ENCODE measurements at regions not wholly inside any gene's neighbourhood (a gene's known extent, or its start where the extent isn't known, plus 50 kb on each side); places are given as distances from the start of the nearest gene placed in this dataset.

GRCh38 chrX:116226665-116227484 is 56.3 kb downstream of the AGTR2 start:
- WGBS, 5 donors: 70 to 87% (median 84%) methylated on average over 3 of the region's 3 CpGs
- DNase-seq: no peak

GRCh38 chrX:116230130-116230898 is 59.8 kb downstream of the AGTR2 start:
- H3K27ac ChIP-seq: no peak overlapping the region
- H3K4me1 ChIP-seq: no peaks in the 10 kb centered on the region
- DNase-seq: no peak
- H3K36me3 ChIP-seq: no peaks in the 10 kb centered on the region
- H3K9me3 ChIP-seq: no peaks in the 10 kb centered on the region
- WGBS, 5 donors: 40 to 72% (median 48%) methylated on average over 4 of the region's 4 CpGs
- TF ChIP-seq POLR2AphosphoS5 (IDR thresholded peaks at IDR 0.05): no peak
- no peak for TF ChIP-seq CTCF (IDR thresholded peaks at IDR 0.05 in 8 of 11, conservative IDR thresholded peaks at IDR 0.05 in 3 of 11)
- no peak for TF ChIP-seq POLR2A (IDR thresholded peaks at IDR 0.05)
- H3K27me3 ChIP-seq (replicated peaks in 1 of 7): no peaks in the 10 kb centered on the region
- no peak overlapping the region for H3K4me3 ChIP-seq
- intact Hi-C loops (cut with DNase I; ENCODE audit: low total_unique reads): no loop called here

More at GRCh38 chrX:116226665-116227484, 56.3 kb downstream of the AGTR2 start:
- Histone ChIP-seq H3K4me1 (no peaks in the 10 kb centered on the region), H3K36me3 (no peaks in the 10 kb centered on the region), H3K9me3 (no peaks in the 10 kb centered on the region), H3K4me3 (no peak overlapping the region), H3K27ac (no peak overlapping the region), H3K27me3 (replicated peaks in 1 of 7) (peaks cover 0 to 6% (median 0%) of the 10 kb centered on the region in 7 donors)
- TF ChIP-seq POLR2A (IDR thresholded peaks at IDR 0.05) (no peak), POLR2AphosphoS5 (IDR thresholded peaks at IDR 0.05) (no peak), CTCF (IDR thresholded peaks at IDR 0.05 in 8 of 11, conservative IDR thresholded peaks at IDR 0.05 in 3 of 11) (no peak)
- intact Hi-C loops (cut with DNase I; ENCODE audit: low total_unique reads): no loop called here

- no peak for TF ChIP-seq CTCF (IDR thresholded peaks at IDR 0.05 in 8 of 11, conservative IDR thresholded peaks at IDR 0.05 in 3 of 11)
- no peak for DNase-seq
- H3K4me3 ChIP-seq: no peak overlapping the region
- intact Hi-C loops (cut with DNase I; ENCODE audit: low total_unique reads): no loop called here
- no peaks in the 10 kb centered on the region for H3K4me1 ChIP-seq
- no peaks in the 10 kb centered on the region for H3K9me3 ChIP-seq
- 79 to 87% (median 81%) methylated on average over 3 of the region's 3 CpGs for WGBS, 5 donors
- no peaks in the 10 kb centered on the region for H3K27me3 ChIP-seq (replicated peaks in 1 of 7)
- H3K36me3 ChIP-seq: no peaks in the 10 kb centered on the region
- no peak overlapping the region for H3K27ac ChIP-seq
Measured at GRCh38 chrX:116232833-116233232, 62.3 kb downstream of the AGTR2 start.

- Histone ChIP-seq H3K27me3 (replicated peaks in 1 of 7) (no peaks in the 10 kb centered on the region), H3K36me3 (no peaks in the 10 kb centered on the region), H3K4me3 (no peak overlapping the region), H3K4me1 (no peaks in the 10 kb centered on the region), H3K9me3 (no peaks in the 10 kb centered on the region), H3K27ac (no peak overlapping the region)
- no peak for DNase-seq
- intact Hi-C loops (cut with DNase I; ENCODE audit: low total_unique reads): no loop called here
- TF ChIP-seq CTCF (IDR thresholded peaks at IDR 0.05 in 8 of 11, conservative IDR thresholded peaks at IDR 0.05 in 3 of 11) (no peak), POLR2AphosphoS5 (IDR thresholded peaks at IDR 0.05) (no peak), POLR2A (IDR thresholded peaks at IDR 0.05) (no peak)
Measured at GRCh38 chrX:116236666-116237065, 66.1 kb downstream of the AGTR2 start.
